SK-N-SH treated with all-trans-retinoic acid at 6 μM for 48 hours (cell line): ENCODE measurements at regions not wholly inside any gene's neighbourhood (a gene's known extent, or its start where the extent isn't known, plus 50 kb on each side); places are given as distances from the start of the nearest gene placed in this dataset.

Experiments
- ATAC-seq: fragments of 200-7000 bp; cut with Tn5 transposase; 3 replicates; pipeline ENCODE4 v1.9.1; 2020; ENCODE audit warnings: mild to moderate bottlenecking, moderate library complexity
- ARNTL ChIP-seq: fragments of 450-650 bp; formaldehyde crosslinking; IDR thresholded peaks from 2 replicates; pipeline ENCODE4 v1.5.0; 2020; ENCODE audit warnings: low read depth, mild to moderate bottlenecking, moderate library complexity, borderline replicate concordance
- BACH2 ChIP-seq: fragments of 250-450 bp; sonication (Bioruptor Pico); IDR thresholded peaks from 2 replicates; pipeline ENCODE4 v1.9.0; 2021; ENCODE audit warnings: mild to moderate bottlenecking, borderline replicate concordance
- CREB5 ChIP-seq: fragments of 250-450 bp; sonication (Bioruptor Pico); IDR thresholded peaks from 2 replicates; pipeline ENCODE4 v1.5.1; 2020; ENCODE audit warnings: low read depth, mild to moderate bottlenecking, moderate library complexity
- CSDC2 ChIP-seq: fragments of 250-450 bp; sonication (Bioruptor Pico); IDR thresholded peaks from 2 replicates; pipeline ENCODE4 v1.5.0; 2020; ENCODE audit warnings: mild to moderate bottlenecking, moderate library complexity
- CSRNP3 ChIP-seq: fragments of 250-450 bp; sonication (Bioruptor Pico); IDR thresholded peaks from 2 replicates; pipeline ENCODE4 v1.5.1; 2021; ENCODE audit warnings: mild to moderate bottlenecking, moderate library complexity
- ESRRG ChIP-seq: fragments of 250-450 bp; sonication (Bioruptor Pico); IDR thresholded peaks from 2 replicates; pipeline ENCODE4 v1.6.1; 2021; ENCODE audit warnings: mild to moderate bottlenecking
- GLIS3 ChIP-seq: fragments of 250-450 bp; sonication (Bioruptor Pico); IDR thresholded peaks from 2 replicates; pipeline ENCODE4 v1.5.0; 2020; ENCODE audit warnings: mild to moderate bottlenecking, moderate library complexity
- ISL1 ChIP-seq: fragments of 250-450 bp; sonication (Bioruptor Pico); IDR thresholded peaks from 2 replicates; pipeline ENCODE4 v2.1.2; 2022; ENCODE audit warnings: mild to moderate bottlenecking, moderate library complexity
- PATZ1 ChIP-seq: fragments of 250-450 bp; sonication (Bioruptor Pico); IDR thresholded peaks from 2 replicates; pipeline ENCODE4 v1.8.0; 2020; ENCODE audit warnings: mild to moderate bottlenecking, moderate library complexity, borderline replicate concordance
- POU6F1 ChIP-seq: fragments of 250-450 bp; sonication (Bioruptor Pico); IDR thresholded peaks from 2 replicates; pipeline ENCODE4 v1.8.0; 2021; ENCODE audit warnings: low read depth, mild to moderate bottlenecking, moderate library complexity, borderline replicate concordance
- PPARA ChIP-seq: fragments of 250-450 bp; sonication (Bioruptor Pico); IDR thresholded peaks from 2 replicates; pipeline ENCODE4 v1.5.0; 2020; ENCODE audit warnings: mild to moderate bottlenecking, borderline replicate concordance
- RARB ChIP-seq: fragments of 250-450 bp; sonication (Bioruptor Pico); IDR thresholded peaks from 2 replicates; pipeline ENCODE4 v1.8.0; 2021; ENCODE audit warnings: mild to moderate bottlenecking, moderate library complexity
- SNAI2 ChIP-seq: fragments of 250-450 bp; sonication (Bioruptor Pico); IDR thresholded peaks from 2 replicates; pipeline ENCODE4 v1.5.0; 2020; ENCODE audit warnings: mild to moderate bottlenecking, moderate library complexity
- TCF4 ChIP-seq: fragments of 250-450 bp; sonication (Bioruptor Pico); IDR thresholded peaks from 2 replicates; pipeline ENCODE4 v1.8.0; 2021; ENCODE audit warnings: mild to moderate bottlenecking, moderate library complexity, borderline replicate concordance
- TOX ChIP-seq: fragments of 250-450 bp; sonication (Bioruptor Pico); IDR thresholded peaks from 2 replicates; pipeline ENCODE4 v1.8.0; 2021; ENCODE audit warnings: mild to moderate bottlenecking, moderate library complexity, borderline replicate concordance
- ZC3H10 ChIP-seq: fragments of 250-450 bp; sonication (Bioruptor Pico); IDR thresholded peaks from 2 replicates; pipeline ENCODE4 v1.5.1; 2021; ENCODE audit warnings: mild to moderate bottlenecking, moderate library complexity
- ZFP3 ChIP-seq: fragments of 250-450 bp; sonication (Bioruptor Pico); IDR thresholded peaks from 2 replicates; pipeline ENCODE4 v1.5.0; 2020; ENCODE audit warnings: mild to moderate bottlenecking, moderate library complexity
- ZNF565 ChIP-seq: fragments of 450-650 bp; formaldehyde crosslinking; conservative IDR thresholded peaks from 2 replicates; pipeline ENCODE4 v1.5.0; 2020; ENCODE audit warnings: low read depth, mild to moderate bottlenecking, moderate library complexity
- ZNF70 ChIP-seq: fragments of 450-650 bp; formaldehyde crosslinking; IDR thresholded peaks from 2 replicates; pipeline ENCODE4 v1.5.0; 2020; ENCODE audit warnings: mild to moderate bottlenecking, moderate library complexity
- ZNF8 ChIP-seq: fragments of 450-650 bp; formaldehyde crosslinking; IDR thresholded peaks from 2 replicates; pipeline ENCODE4 v1.5.0; 2020; ENCODE audit warnings: mild to moderate bottlenecking, moderate library complexity

GRCh38 chr14:61891810-61892209, 129.6 kb downstream of the SNAPC1 start (continued):
- TF ChIP-seq POU6F1: no peak

GRCh38 chr14:61893371-61893940, 131.2 kb downstream of the SNAPC1 start:
- no peak for TF ChIP-seq ZFP3 (CRISPR knock-in tag)
- TF ChIP-seq SNAI2 (CRISPR knock-in tag): no peak
- no peak for TF ChIP-seq PATZ1
- no peak for TF ChIP-seq RARB
- no peak for TF ChIP-seq CSRNP3
- TF ChIP-seq TCF4 (CRISPR knock-in tag): no peak
- no peak for TF ChIP-seq ZNF70 (CRISPR knock-in tag)
- no peak for TF ChIP-seq TOX (CRISPR knock-in tag)
- ATAC-seq: no peak

- TF ChIP-seq ISL1 (CRISPR knock-in tag) (no peak), TCF4 (CRISPR knock-in tag) (no peak), PPARA (CRISPR knock-in tag) (no peak), RARB (no peak), CSRNP3 (no peak)
- ATAC-seq: peak; percentile 93
Observed at GRCh38 chr14:61894452-61895077, 132.3 kb downstream of the SNAPC1 start.

- TF ChIP-seq CREB5 (CRISPR knock-in tag): no peak
- TF ChIP-seq TOX (CRISPR knock-in tag): no peak
- no peak for TF ChIP-seq ZC3H10 (CRISPR knock-in tag)
- TF ChIP-seq ZFP3 (CRISPR knock-in tag): no peak
- TF ChIP-seq POU6F1: no peak
- no peak for TF ChIP-seq ZNF565 (CRISPR knock-in tag)
- no peak for TF ChIP-seq ESRRG (CRISPR knock-in tag)
- no peak for TF ChIP-seq ARNTL (CRISPR knock-in tag)
- TF ChIP-seq, all 23 proteins: peak for 0
- ATAC-seq: no peak
Observed at GRCh38 chr14:61897300-61897699, 135.1 kb downstream of the SNAPC1 start.

- no peak for ATAC-seq
- no peak for TF ChIP-seq TCF4 (CRISPR knock-in tag)
- no peak for TF ChIP-seq RARB
- no peak for TF ChIP-seq ZC3H10 (CRISPR knock-in tag)
- TF ChIP-seq ZNF70 (CRISPR knock-in tag): no peak
- no peak for TF ChIP-seq ARNTL (CRISPR knock-in tag)
- TF ChIP-seq CSDC2 (CRISPR knock-in tag): no peak
- no peak for TF ChIP-seq GLIS3 (CRISPR knock-in tag)
- TF ChIP-seq POU6F1: no peak
- TF ChIP-seq BACH2 (CRISPR knock-in tag): no peak
- no peak for TF ChIP-seq ISL1 (CRISPR knock-in tag)
- TF ChIP-seq CREB5 (CRISPR knock-in tag): no peak
- TF ChIP-seq ESRRG (CRISPR knock-in tag): no peak
- no peak for TF ChIP-seq ZNF8 (CRISPR knock-in tag)
- TF ChIP-seq SNAI2 (CRISPR knock-in tag): no peak
- TF ChIP-seq ZNF565 (CRISPR knock-in tag): no peak
- TF ChIP-seq ZFP3 (CRISPR knock-in tag): no peak
Observed at GRCh38 chr14:61898568-61898967, 136.3 kb downstream of the SNAPC1 start.
